ENCODE measurements at regions not wholly inside any gene's neighbourhood (a gene's known extent, or its start where the extent isn't known, plus 50 kb on each side); places are given as distances from the start of the nearest gene placed in this dataset.

DNA sequence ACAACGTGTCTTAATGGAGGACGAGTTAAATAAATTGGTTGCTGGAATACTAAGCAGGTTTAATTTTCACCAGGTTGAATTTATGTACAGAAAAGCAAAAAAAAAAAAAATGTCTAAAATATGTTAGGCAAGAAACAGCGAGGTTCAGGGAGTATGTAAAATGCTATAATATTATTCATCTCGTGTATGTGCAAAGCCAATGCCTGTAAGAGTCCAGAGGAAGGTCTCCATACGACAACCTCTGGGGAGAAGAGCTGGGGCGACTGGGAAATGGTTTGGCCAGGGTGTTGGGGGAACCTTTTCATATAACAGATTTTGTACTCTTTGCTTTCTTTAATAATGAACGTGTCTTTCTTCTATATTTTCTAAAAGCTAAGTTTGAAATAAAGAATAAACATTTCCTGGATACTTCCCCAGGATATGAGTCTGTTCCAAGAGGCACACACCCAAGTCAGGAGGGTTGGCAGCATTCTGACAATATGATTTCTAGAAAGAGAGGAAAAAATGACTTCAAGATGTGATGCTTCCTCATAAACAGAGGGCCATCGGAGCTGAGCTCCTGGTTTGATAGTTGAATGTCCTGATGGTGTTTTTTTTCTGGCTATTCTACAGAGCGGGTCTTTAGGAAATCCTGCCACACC, 208.6 kb upstream of the MGMT start:
- DNase-seq (ENCODE audit: extremely low read depth, low read depth) = no peak

DNA sequence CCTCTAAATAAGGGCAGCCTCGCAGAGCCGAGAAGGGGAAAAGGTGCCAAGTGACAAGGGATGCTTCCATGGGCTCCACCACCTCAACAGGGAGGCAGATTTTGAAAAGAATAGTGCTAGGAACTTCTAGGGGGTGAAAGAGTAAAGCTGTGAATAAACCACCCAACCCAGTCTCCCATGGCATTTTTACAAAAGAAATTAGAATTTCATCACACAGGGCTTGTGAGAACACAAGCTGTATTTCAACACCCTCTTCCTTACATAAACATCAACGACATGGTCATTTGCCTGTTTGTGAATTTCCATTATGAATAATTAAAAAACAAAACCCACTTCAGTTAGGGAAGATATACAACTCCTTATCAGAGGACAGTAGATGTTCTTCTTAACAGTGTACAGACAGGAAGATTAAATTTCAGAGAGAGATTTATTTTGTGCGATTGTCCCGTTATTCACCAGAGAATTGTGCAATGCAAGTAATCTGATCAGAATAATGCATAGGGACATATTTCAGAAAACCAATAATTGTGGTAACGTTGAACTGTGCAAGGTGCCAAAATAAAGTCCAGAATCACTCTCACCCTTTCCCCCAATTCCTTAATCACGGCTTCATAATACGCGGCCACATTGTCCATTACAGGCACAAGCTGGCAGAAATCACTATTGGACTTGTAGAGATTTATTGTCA, 207.8 kb upstream of the MGMT start:
- TF ChIP-seq CTCF (IDR thresholded peaks at IDR 0.05; ENCODE audit: low read depth, low read length) = no peak
- DNase-seq (ENCODE audit: extremely low read depth, low read depth) = no peak

More for the DNA sequence above, 208.6 kb upstream of the MGMT start:
- TF ChIP-seq CTCF (IDR thresholded peaks at IDR 0.05; ENCODE audit: low read depth, low read length) = no peak

DNA sequence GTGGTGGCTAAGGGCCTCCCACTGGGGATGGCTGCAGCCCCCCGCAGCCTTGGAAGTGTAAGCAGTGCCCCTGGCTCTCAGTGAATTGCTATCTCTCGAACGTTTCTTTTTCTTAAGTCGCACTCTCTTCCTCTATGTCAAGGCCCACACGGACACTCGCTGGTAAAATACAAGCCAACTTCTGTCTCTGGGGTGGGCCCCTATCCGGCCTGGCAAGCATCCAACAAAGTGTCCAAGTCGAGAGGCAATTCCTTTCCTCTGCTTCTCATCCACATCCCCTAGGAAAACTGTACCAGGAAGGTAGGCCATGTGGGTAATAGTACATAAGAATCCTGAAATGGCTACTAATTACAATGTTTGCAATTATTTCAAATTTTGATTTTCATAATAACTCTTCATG, 194.9 kb upstream of the MGMT start:
- no peak for DNase-seq (ENCODE audit: extremely low read depth, low read depth)
- TF ChIP-seq CTCF (IDR thresholded peaks at IDR 0.05; ENCODE audit: low read depth, low read length) = no peak

- no peak for DNase-seq (ENCODE audit: extremely low read depth, low read depth)
- TF ChIP-seq CTCF (IDR thresholded peaks at IDR 0.05; ENCODE audit: low read depth, low read length) = no peak
Observed at GRCh38 chr10:129272866-129273650, 194.0 kb upstream of the MGMT start.

DNA sequence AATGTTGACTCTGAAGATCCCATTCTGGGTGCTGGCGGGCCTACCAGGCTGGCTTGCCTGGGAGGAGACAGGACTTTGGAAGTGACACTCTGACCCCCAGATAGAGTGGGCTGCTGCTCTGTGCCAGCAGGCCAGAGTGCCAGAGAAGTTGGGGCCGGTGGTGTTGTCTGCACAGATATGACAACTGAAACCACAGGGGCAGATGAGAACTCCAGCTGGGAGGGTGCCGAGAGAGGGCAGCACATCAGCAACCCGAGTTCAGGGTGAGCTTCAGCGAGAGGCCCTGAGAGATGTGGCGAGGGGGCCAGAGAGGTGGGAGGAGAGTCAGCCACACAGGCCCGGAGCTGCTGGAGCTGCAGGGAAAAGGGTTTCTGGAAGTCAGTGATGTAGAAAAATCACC, 193.2 kb upstream of the MGMT start:
- TF ChIP-seq CTCF (IDR thresholded peaks at IDR 0.05; ENCODE audit: low read depth, low read length) = no peak
- DNase-seq (ENCODE audit: extremely low read depth, low read depth) = no peak

DNA sequence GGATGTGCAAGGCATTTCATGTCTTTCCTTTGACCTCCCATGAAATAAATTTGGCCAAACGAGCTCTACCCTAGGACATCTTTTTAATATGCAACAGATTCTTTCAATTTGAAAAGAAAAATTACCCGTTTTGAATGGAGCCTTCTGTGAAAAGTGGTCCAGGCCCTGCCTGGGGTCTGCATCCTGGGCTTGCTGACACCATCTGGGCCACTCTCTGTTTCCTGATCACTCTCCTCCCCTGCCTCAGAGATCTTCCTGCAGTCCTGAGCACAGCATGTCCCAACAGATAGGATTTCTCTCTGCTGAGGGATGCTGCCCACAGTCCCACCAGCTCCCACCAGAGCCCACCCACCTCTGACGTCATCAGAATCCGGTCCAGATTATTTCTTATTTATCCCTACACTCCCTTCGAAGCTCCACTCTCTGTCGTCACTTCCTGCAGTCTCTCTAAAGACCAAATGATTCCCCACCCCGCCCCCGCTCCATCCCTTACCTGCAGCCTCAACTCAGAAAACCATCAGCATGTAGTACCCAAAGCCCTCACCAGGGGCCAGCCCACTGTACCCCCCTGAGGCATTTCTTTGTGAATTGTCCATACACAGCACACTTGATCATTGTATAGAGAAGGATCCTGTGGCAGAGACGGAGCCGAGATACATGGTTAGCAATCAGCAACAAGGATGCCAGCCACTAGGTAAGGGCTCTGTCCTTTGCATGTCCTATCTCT, 192.1 kb upstream of the MGMT start:
- no peak for DNase-seq (ENCODE audit: extremely low read depth, low read depth)
- TF ChIP-seq CTCF (IDR thresholded peaks at IDR 0.05; ENCODE audit: low read depth, low read length) = no peak
